ENCODE measurements at regions not wholly inside any gene's neighbourhood (a gene's known extent, or its start where the extent isn't known, plus 50 kb on each side); places are given as distances from the start of the nearest gene placed in this dataset.

DNA sequence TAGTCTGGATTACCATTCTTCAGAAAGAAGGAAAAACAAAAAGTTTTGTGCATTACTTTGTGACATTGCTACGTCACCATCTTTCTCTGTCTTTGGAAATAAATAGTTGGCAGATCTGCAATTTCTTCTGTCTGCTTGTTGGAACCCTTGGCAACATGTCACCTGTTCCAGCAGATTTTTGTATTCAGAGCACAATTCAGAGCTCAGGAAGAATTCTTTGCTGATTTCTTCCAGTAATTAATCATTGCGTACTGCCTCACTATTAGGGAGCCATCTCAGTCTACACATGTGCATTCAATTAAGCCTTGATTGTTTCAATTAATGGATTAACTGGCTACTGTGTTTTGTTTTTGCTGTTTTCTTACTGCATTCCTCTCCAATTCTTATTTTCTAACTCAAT, 467.2 kb downstream of the CDH8 start:
- no peak for TF ChIP-seq EZH2phosphoT487 (IDR thresholded peaks at IDR 0.05; ENCODE audit: low read depth, severe bottlenecking, unreplicated experiment)
- TF ChIP-seq, protein P1, sequence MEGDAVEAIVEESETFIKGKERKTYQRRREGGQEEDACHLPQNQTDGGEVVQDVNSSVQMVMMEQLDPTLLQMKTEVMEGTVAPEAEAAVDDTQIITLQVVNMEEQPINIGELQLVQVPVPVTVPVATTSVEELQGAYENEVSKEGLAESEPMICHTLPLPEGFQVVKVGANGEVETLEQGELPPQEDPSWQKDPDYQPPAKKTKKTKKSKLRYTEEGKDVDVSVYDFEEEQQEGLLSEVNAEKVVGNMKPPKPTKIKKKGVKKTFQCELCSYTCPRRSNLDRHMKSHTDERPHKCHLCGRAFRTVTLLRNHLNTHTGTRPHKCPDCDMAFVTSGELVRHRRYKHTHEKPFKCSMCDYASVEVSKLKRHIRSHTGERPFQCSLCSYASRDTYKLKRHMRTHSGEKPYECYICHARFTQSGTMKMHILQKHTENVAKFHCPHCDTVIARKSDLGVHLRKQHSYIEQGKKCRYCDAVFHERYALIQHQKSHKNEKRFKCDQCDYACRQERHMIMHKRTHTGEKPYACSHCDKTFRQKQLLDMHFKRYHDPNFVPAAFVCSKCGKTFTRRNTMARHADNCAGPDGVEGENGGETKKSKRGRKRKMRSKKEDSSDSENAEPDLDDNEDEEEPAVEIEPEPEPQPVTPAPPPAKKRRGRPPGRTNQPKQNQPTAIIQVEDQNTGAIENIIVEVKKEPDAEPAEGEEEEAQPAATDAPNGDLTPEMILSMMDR (IDR thresholded peaks at IDR 0.05; ENCODE audit: poor library complexity), result no peak
- no peak for TF ChIP-seq EZH2 (IDR thresholded peaks at IDR 0.05; ENCODE audit: borderline replicate concordance)

All from hepatocyte (in vitro differentiated cells).